Mesothelial cell of epicardium (in vitro differentiated cells): ENCODE measurements at regions not wholly inside any gene's neighbourhood (a gene's known extent, or its start where the extent isn't known, plus 50 kb on each side); places are given as distances from the start of the nearest gene placed in this dataset.

Source experiments
- DNase-seq, 2 experiments: peaks; one replicate each; pipeline ENCODE4 v3.0.0; 2021; ENCODE audit warnings: low spot score in 2 of 2; ENCODE audit not compliant: unreplicated experiment in 2 of 2
- H3K27ac Mint-ChIP-seq: 2 replicates; pipeline ENCODE4 v1.8.0; 2021; ENCODE audit warnings: mixed read lengths
- H3K27me3 Mint-ChIP-seq: 2 replicates; pipeline ENCODE4 v1.8.0; 2021; ENCODE audit warnings: low read depth, mixed read lengths
- H3K36me3 Mint-ChIP-seq: 2 replicates; pipeline ENCODE4 v1.8.0; 2021; ENCODE audit warnings: mixed read lengths
- H3K4me1 Mint-ChIP-seq: 2 replicates; pipeline ENCODE4 v1.8.0; 2021; ENCODE audit warnings: mixed read lengths
- H3K4me3 Mint-ChIP-seq: 2 replicates; pipeline ENCODE4 v1.8.0; 2021; ENCODE audit warnings: mild to moderate bottlenecking, moderate library complexity, mixed read lengths
- H3K9me3 Mint-ChIP-seq: 2 replicates; pipeline ENCODE4 v1.8.0; 2021; ENCODE audit warnings: mixed read lengths
- TF ChIP-seq, protein P1 (sequence below): fragments of 200-600 bp; sonication (generic); IDR thresholded peaks from one replicate; pipeline ENCODE4 v1.5.0; 2021; ENCODE audit warnings: antibody characterized with exemption; ENCODE audit not compliant: unreplicated experiment

- peaks cover 41% of the 10 kb centered on the region for H3K27me3 Mint-ChIP-seq
- TF ChIP-seq, protein P1, sequence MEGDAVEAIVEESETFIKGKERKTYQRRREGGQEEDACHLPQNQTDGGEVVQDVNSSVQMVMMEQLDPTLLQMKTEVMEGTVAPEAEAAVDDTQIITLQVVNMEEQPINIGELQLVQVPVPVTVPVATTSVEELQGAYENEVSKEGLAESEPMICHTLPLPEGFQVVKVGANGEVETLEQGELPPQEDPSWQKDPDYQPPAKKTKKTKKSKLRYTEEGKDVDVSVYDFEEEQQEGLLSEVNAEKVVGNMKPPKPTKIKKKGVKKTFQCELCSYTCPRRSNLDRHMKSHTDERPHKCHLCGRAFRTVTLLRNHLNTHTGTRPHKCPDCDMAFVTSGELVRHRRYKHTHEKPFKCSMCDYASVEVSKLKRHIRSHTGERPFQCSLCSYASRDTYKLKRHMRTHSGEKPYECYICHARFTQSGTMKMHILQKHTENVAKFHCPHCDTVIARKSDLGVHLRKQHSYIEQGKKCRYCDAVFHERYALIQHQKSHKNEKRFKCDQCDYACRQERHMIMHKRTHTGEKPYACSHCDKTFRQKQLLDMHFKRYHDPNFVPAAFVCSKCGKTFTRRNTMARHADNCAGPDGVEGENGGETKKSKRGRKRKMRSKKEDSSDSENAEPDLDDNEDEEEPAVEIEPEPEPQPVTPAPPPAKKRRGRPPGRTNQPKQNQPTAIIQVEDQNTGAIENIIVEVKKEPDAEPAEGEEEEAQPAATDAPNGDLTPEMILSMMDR = no peak
- DNase-seq = no peak
- H3K4me1 Mint-ChIP-seq = no peaks in the 10 kb centered on the region
- no peak overlapping the region for H3K4me3 Mint-ChIP-seq
- H3K9me3 Mint-ChIP-seq = no peaks in the 10 kb centered on the region
- no peak overlapping the region for H3K27ac Mint-ChIP-seq
- no peaks in the 10 kb centered on the region for H3K36me3 Mint-ChIP-seq
Observed at GRCh38 chr6:50288881-50289280, 239.2 kb upstream of the DEFB112 start.

DNA sequence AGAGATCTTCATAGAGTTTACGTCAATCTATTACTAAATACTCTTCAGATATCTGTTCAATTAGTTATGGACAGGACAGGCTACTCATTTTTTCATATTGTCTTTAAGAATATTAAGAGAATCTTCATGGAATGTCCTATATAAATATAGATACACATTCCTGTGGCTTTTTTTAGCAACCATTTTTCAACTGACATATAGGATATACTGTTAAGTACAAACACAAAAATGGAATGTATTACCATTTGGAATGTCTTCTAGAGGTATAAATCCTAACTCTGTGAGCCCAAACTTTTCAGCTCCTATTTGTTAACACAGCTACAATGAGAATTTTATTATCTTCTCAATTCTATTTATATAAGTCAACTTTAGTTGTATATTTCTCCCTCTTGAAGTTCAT is 239.6 kb upstream of the DEFB112 start:
- no peaks in the 10 kb centered on the region for H3K4me1 Mint-ChIP-seq
- H3K27me3 Mint-ChIP-seq = peaks cover 40% of the 10 kb centered on the region
- no peaks in the 10 kb centered on the region for H3K9me3 Mint-ChIP-seq
- no peak overlapping the region for H3K27ac Mint-ChIP-seq
- TF ChIP-seq, protein P1 = no peak
- no peaks in the 10 kb centered on the region for H3K36me3 Mint-ChIP-seq
- DNase-seq = no peak
- no peak overlapping the region for H3K4me3 Mint-ChIP-seq

GRCh38 chr6:50301307-50301706 is 251.6 kb upstream of the DEFB112 start:
- DNase-seq = no peak
- Mint-ChIP-seq H3K27ac (no peak overlapping the region), H3K4me1 (no peaks in the 10 kb centered on the region), H3K27me3 (peaks cover 6% of the 10 kb centered on the region), H3K36me3 (no peaks in the 10 kb centered on the region), H3K9me3 (peaks cover 15% of the 10 kb centered on the region), H3K4me3 (no peak overlapping the region)
- TF ChIP-seq, protein P1 = no peak

GRCh38 chr6:50305660-50306059 is 255.9 kb upstream of the DEFB112 start:
- no peaks in the 10 kb centered on the region for H3K4me1 Mint-ChIP-seq
- no peak for DNase-seq
- no peaks in the 10 kb centered on the region for H3K36me3 Mint-ChIP-seq
- peaks cover 15% of the 10 kb centered on the region for H3K9me3 Mint-ChIP-seq
- TF ChIP-seq, protein P1 = no peak
- H3K27me3 Mint-ChIP-seq = no peaks in the 10 kb centered on the region
- no peak overlapping the region for H3K27ac Mint-ChIP-seq
- H3K4me3 Mint-ChIP-seq = no peak overlapping the region

DNA sequence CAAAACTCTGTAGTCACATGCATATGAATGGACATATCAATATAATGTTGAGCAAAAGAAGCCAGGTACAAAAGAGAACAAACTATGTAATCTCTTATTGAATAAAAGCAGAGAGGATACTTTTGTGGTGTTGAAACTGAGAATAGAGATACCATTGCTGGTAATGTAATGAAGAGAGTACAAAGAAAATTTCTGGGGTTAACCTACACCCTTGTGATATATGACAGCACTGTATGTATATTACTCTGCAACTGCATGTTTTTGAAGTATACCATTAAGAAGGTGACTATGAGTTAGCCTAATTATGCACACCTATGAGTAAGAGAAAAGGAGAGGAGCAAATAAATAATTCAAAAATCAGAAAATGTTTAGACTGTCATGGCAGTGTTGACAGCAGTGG is 268.8 kb upstream of the DEFB112 start:
- DNase-seq = no peak
- peaks cover 2% of the 10 kb centered on the region for H3K9me3 Mint-ChIP-seq
- no peaks in the 10 kb centered on the region for H3K4me1 Mint-ChIP-seq

More for the DNA sequence above, 268.8 kb upstream of the DEFB112 start:
- H3K27me3 Mint-ChIP-seq = peaks cover 1% of the 10 kb centered on the region
- TF ChIP-seq, protein P1 = no peak
- no peak overlapping the region for H3K4me3 Mint-ChIP-seq
- H3K36me3 Mint-ChIP-seq = no peaks in the 10 kb centered on the region
- no peak overlapping the region for H3K27ac Mint-ChIP-seq
